ENCODE measurements at regions not wholly inside any gene's neighbourhood (a gene's known extent, or its start where the extent isn't known, plus 50 kb on each side); places are given as distances from the start of the nearest gene placed in this dataset.

DNA sequence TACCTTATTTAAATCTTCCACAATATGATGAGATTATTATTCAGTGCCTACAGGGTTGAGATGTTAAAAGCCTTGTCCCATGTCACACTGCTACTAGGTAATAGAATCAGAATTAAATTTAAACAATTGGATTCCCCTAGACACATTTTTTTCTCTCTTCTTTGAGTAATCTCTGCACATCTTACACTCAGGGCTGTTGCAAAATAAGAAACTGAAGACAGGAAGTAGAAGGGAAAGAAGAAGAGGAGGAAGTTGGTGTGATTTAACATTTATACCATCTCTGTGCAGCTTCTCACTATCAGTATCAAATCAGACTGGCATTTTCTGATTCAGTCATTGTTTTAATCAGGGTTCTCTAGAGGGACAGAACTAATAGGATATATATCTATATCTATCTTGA lies 677.6 kb downstream of the IRS1 start:
- TF ChIP-seq POLR2A (IDR thresholded peaks at IDR 0.05; ENCODE audit: low read depth, low read length) (no peak), POLR2AphosphoS5 (IDR thresholded peaks at IDR 0.05; ENCODE audit: low read depth, low read length) (no peak)

Measured in GM12892 (cell line).